ENCODE measurements at regions not wholly inside any gene's neighbourhood (a gene's known extent, or its start where the extent isn't known, plus 50 kb on each side); places are given as distances from the start of the nearest gene placed in this dataset.

DNA sequence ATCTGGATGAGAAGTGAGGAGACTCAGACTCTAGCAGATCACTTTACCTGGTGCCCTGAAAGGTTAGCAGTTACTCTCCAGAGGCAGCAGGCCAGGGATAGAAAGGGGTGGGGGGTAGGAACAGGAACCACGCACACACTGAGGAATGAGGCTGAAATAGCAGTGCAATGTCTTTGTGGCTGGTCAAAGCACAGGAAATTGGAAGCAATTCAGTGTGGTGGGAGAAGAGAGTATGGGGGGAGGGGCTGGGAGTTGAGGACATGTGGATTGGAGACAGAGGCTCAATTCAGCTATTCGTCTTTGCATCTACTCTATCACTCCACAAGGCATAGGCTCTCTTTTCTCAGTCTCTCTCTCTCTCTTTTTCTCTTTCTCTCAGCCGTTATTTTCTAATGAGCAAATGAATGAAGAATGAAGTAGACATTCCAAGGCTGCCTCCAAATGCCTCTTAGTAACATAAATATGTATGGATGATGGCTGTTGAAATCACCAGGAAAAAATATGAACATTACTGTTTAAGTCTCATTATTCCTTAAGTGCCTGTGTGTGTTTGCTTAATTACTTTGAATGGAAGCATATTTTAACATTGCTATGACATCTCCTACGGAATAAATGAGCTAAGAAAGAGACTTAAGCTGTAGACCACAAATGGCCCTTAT, 979.4 kb downstream of the TSN start:
- DNase-seq (ENCODE audit: low spot score) (no peak), ATAC-seq (ENCODE audit: low FRiP score) (no peak)
- TF ChIP-seq, protein P1, sequence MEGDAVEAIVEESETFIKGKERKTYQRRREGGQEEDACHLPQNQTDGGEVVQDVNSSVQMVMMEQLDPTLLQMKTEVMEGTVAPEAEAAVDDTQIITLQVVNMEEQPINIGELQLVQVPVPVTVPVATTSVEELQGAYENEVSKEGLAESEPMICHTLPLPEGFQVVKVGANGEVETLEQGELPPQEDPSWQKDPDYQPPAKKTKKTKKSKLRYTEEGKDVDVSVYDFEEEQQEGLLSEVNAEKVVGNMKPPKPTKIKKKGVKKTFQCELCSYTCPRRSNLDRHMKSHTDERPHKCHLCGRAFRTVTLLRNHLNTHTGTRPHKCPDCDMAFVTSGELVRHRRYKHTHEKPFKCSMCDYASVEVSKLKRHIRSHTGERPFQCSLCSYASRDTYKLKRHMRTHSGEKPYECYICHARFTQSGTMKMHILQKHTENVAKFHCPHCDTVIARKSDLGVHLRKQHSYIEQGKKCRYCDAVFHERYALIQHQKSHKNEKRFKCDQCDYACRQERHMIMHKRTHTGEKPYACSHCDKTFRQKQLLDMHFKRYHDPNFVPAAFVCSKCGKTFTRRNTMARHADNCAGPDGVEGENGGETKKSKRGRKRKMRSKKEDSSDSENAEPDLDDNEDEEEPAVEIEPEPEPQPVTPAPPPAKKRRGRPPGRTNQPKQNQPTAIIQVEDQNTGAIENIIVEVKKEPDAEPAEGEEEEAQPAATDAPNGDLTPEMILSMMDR (IDR thresholded peaks at IDR 0.05), result no peak

DNA sequence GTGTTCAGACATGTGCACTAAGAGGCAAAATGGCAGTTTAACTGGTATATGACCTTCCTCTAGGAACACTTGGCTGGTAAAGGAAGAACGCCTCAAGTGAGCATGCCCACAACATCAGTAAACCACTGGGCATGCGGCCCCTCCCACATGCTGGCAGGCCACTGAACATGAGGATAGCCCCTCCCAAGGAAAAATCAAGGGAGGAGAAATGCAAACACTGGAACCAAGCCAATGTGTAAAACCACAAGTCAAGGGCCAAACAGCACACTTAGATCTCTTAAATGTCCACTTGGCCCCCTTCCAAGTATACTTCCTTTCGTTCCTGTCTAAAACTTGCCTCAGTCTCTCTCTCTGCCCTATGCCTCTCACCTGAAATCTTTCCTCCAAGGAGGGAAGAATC, 980.8 kb downstream of the TSN start:
- DNase-seq (ENCODE audit: low spot score), result no peak
- ATAC-seq (ENCODE audit: low FRiP score), result no peak
- TF ChIP-seq, protein P1 (IDR thresholded peaks at IDR 0.05), result no peak

DNA sequence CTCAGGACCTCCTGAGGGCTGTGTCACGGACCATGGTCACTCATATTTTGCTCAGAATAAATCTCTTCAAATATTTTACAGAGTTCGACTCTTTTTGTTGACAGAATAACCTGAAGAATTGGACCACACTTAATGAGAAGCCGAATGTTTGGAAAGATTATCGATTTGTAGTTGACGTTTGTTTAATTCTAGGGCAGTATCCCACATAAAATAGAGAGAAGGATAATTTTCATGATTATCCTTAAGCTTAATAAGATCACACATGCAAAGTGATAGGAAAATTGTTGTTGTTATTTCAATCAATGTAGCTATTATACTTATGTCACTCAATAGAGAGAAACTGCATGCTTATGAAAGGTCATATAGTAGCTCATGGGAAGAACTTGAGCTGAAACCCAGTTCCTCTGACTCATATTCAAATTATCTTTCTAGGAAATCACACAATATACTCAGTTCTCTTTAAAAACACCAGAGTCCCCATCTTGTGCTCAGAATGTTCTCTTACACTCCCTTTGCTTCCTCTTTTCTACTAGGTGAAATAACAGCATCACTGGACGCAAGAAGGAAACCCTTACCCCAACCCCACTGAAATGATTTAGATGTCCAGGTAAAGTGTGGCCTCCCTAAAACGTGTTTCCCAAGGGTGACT, 982.1 kb downstream of the TSN start:
- TF ChIP-seq, protein P1 (IDR thresholded peaks at IDR 0.05), result no peak
- no peak for ATAC-seq (ENCODE audit: low FRiP score)

DNA sequence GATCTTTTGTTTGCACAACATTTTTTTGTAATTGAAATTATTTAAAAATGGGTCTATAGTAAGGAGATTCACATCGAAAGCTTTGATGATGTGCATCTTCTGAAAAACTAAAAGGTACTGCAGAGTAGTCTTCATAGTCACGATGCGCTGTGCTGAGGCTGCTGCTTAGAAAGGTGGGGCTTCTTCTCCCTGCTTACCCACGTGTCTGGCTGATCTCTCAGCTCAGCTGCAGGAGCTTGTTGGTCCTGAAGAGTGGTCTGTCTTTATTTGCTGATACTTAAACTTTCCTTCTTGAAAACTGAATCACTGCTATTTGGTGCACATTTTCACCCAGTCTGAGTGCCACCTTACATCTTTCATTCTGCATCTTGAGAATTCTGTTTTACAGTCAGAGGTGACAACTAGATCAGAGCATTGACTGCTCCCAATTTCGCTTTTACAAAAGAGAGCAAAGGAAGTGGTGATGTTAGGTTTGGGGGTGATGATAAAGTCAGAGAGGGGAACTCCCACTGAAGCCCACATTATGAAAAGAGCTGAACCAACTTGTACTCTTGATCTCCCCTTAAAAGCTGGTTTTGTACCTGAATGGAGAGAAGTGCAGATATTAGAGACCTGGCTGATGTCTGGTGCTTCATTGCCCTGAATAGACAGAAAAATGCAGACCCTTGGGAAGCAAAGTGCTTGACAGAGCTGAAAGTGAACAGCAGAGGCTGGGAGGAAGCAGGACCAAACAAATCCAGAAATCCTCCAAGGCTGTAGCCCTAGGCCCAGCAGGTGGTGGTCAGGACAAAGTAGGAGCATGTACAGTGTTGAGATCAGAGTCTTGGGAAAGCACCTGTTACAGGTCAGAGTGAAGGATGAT, 984.5 kb downstream of the TSN start:
- TF ChIP-seq, protein P1 (IDR thresholded peaks at IDR 0.05), result no peak
- ATAC-seq (ENCODE audit: low FRiP score), result no peak
- DNase-seq (ENCODE audit: low spot score), result no peak

More for the DNA sequence above, 982.1 kb downstream of the TSN start:
- DNase-seq (ENCODE audit: low spot score), result no peak

DNA sequence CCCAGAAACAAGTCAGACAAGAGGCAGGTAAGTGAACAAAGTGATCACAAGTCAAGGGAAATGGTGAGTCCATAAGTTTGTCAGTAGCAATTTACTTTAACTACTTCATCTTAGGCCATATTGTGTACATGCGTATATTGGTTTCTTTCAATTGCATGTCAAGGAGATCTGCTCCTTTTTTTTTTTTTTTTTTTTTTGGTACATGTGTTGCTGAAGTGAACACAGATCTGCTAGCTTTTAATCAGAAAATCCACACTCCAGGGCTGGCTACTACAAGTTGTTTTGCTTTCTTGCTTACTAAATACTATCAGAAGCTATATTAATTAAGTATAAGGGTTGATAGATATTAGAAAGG, 985.1 kb downstream of the TSN start:
- ATAC-seq (ENCODE audit: low FRiP score) (no peak), DNase-seq (ENCODE audit: low spot score) (no peak)
- TF ChIP-seq, protein P1 (IDR thresholded peaks at IDR 0.05), result no peak

DNA sequence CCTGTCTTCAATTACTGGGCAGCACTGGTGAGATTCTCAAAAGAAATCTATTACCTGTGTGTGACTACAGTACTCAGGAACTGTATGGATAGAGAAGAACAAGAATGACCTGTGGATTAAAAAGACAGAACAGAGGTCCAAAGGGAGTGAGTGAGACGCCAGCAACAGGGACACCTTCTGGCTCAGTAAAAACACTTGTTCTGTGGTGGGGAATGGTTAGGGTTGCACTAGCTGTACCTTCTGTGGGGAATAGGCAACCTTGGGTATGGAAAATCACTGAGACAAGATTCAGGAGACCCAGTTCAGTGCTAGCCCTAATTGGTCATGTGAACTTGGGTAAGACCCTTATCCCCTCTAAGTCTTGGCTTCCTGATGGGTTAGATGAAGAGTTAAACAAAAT, 986.0 kb downstream of the TSN start:
- ATAC-seq (ENCODE audit: low FRiP score), result no peak
- TF ChIP-seq, protein P1 (IDR thresholded peaks at IDR 0.05), result no peak
- DNase-seq (ENCODE audit: low spot score), result no peak

Measured in omental fat pad (tissue), 3 donors.